Stimulated activated CD8-positive, alpha-beta memory T cell treated with anti-CD3 and anti-CD28 coated beads, Interleukin-2, amount 100 ng/mL, for 1 hour (primary cell): ENCODE measurements at regions not wholly inside any gene's neighbourhood (a gene's known extent, or its start where the extent isn't known, plus 50 kb on each side); places are given as distances from the start of the nearest gene placed in this dataset.
"Not testable (repeated sequence)": the region's sequence is repeated elsewhere in the genome, so short reads cannot be mapped to it uniquely, and the experiment has no call there.

ENCODE experiments used
- DNase-seq, 2 donors: peaks; one replicate each; pipeline ENCODE4 v3.0.0-alpha.2; 2020; ENCODE audit warnings: low read depth in 2 of 2

DNA sequence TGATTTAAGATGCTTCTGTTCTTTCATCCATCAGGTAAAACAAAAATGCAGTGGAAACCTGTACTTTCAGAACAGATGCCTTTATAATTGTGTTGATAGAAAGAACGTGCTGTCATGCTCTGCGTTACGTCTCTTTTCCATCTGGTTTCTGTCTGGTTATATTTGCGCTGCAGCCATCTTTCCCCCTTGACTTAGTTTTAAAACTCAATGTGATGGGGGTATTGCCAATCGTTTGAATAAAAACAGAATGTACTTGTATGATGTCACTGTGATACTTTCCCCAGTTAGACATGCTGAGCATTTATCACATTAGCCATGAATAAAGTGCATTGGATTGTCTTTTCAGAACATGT lies 508.6 kb downstream of the ADCYAP1 start:
- DNase-seq = no peak

DNA sequence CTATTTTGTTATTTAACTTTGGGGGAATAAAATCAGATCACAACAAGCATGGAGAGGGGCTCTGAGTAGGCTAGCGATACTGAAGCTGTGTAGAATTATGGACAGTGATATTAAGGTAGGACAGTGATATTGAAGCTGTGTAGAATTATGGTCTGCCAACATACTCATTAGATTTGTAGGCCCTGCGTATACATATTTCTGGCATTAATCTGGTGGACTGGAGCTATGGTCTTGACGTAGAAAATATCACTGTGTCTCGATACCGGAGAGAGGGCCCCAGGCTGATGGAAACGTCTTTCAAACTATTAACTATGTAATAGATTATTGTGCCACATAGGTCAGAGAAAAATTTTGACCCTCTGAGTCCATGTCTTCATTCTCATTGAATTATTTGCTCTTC lies 511.4 kb downstream of the ADCYAP1 start:
- no peak for DNase-seq

DNA sequence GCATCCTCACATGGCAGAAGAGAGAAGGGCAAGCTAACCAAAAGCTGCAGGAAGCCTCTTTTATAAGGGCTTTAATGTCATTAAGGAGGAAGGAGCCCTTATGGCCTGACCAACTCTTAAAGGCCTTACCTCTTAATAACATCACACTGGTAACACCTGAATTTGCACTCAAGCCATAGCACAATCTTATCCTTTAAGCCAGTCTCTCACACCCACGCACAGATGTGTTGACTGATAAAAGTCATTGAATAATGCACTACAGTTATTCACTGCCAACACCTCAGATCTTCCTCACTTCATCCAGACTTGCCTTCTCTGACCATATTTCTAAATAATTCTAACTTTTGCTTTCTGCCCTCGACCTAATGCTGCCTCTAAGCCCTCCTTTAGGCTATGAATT lies 516.8 kb downstream of the ADCYAP1 start:
- DNase-seq = no peak

GRCh38 chr18:1422634-1423033 lies 518.0 kb downstream of the ADCYAP1 start:
- no peak for DNase-seq

DNA sequence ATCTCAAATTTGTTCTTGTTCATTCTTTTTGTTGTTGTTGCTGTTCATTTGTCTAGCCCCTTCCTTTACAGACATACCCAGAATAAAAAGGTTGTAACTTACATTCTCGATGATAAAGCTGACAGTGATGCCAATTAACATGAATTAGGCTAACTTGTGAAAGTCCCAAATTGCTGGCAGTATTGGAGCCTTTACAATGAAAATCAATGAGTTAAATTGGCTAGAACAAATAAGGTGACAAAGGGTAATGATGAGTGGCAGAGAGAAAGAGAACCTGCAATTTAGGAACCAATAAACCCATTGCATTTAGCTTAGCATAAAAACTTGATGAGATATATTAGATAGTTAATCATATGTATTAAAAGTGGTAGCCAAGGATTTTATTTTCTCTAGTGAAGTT lies 521.0 kb downstream of the ADCYAP1 start:
- DNase-seq = no peak

DNA sequence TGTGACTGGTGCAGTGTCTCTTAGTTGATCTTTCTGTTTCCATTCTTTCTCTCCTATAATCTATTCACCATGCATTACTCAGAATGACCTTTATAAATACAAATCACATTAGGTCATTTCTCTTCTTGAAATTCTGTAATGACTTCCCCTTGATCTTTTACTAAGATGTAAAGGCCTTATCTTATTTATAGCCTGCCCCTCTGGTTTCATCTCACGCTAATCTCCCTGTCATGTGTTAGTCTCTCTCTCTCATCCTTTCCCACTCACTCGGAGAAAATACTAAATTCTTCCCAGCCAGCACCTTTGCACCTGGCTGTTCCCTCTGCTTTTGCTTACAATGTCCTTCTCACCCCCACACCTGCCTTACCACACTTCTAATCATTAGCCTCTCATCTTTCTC lies 530.8 kb downstream of the ADCYAP1 start:
- DNase-seq = no peak

DNA sequence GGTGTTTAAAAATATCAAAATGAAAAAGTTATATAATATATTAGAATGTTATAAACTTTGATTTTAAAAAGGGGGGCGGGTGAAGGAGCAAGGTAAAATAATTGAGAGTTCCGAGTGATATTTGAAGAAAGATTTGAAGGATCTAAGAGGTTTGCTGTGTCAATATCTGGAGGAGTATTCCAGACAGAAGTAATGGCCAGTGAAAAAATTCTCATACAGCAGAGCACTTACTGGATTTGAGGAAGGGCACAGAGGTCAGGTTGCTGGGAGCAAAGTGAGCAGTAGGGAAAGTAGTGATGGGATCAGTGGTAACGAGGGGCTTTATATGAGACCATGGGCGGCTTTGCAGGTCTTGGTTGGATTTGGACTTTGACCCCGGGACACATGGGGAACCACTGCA lies 531.5 kb downstream of the ADCYAP1 start:
- no peak for DNase-seq

GRCh38 chr18:1438458-1438910 lies 533.8 kb downstream of the ADCYAP1 start:
- DNase-seq = no peak

DNA sequence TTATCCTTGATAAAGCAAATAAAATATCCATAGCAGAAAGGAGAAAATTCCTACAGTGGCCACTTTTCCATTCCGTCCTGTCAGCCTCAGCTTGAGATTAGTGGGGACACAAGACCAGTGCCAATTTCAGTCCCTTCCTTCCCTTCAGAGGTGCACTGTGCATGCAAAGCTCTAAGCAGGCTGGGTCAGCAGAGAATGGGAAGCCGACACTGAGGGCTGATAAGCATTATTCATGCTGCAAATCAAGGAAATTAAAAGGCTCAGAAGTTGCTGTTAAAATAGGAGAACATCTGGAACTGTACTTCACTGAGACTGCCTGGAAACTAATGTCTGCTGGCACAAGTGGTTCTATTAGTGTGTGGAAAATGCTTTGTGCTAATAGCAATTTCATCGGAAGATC lies 534.3 kb downstream of the ADCYAP1 start:
- no peak for DNase-seq

GRCh38 chr18:1444062-1444461 lies 539.4 kb downstream of the ADCYAP1 start:
- DNase-seq = not testable (repeated sequence)

GRCh38 chr18:1446765-1447164 lies 542.1 kb downstream of the ADCYAP1 start:
- DNase-seq = no peak

DNA sequence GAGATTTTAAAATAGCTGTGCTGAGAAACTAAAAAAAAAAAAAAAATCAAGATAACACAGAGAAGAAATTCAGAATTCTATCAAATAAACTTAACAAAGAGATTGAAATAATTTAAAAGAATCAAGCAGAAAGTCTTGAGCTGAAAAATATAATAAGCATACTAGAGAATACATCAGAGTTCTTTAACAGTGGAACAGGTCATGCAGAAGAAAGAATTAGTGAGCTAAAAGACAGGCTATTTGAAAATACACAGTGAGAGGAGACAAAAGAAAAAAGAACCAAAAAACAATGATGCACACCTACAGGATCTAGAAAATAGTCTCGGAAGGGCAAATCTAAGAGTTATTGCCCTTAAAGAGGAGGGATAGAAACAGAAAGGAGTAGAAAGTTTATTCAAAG lies 548.1 kb downstream of the ADCYAP1 start:
- DNase-seq = no peak

DNA sequence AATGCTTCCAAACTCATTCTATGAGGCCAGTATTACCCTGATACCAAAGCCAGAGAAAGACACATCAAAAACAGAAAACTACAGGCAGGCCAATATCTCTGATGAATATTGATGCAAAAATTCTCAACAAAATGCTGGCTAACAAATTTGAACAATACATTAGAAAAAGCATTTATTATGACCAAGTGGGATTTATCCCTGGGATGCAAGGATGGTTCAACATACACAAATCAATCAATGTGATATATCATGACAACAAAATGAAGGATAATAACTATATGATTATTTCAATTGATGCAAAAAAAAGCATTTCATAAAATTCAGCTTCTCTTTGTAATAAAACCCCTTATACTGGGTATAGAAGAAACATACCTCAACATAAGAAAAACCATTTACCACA lies 550.9 kb downstream of the ADCYAP1 start:
- no peak for DNase-seq

DNA sequence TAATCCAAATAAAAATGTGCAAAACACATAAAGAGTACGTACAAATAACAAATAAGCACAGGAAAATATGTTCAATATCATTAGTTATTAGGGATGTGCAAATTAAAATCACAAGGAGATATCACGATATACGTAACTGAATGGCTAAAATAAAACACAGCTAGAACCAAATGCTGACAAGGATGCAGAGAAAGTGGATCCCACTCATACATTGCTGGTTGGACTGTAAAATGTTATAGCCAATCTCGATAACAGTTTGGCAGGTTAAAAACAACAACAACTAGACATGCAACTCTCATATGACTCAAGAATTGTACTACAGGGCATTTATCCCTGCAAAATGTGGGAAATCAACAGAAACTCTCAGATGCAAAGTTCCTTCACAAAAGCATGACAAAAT lies 553.9 kb downstream of the ADCYAP1 start:
- no peak for DNase-seq

DNA sequence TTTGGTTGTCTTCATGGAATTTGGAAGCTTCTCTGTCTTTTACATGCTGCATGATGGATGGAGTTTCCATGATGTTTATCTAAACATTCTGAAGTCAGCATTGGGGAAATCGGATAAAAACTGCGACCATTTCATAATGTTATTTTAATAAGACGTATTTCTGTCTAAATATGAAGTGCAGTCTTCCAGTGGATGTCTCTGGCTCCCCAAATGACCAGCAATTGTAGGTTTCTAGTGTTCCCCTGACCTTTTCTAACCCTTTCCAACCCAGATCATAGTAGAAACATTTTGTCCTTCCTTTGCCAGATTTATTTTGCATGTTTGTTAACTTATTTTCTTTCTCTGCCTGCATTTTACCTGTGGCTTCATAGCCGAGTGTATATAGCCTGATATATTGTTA lies 559.3 kb downstream of the ADCYAP1 start:
- DNase-seq = no peak

- no peak for DNase-seq
These were observed 560.0 kb downstream of the ADCYAP1 start for GRCh38 chr18:1464444-1465217.

- no peak for DNase-seq
These were observed 561.4 kb downstream of the ADCYAP1 start for GRCh38 chr18:1466035-1466434.

GRCh38 chr18:1467461-1467964 lies 562.8 kb downstream of the ADCYAP1 start:
- DNase-seq = no peak

- no peak for DNase-seq
These were observed 563.9 kb downstream of the ADCYAP1 start for GRCh38 chr18:1468550-1468949.

DNA sequence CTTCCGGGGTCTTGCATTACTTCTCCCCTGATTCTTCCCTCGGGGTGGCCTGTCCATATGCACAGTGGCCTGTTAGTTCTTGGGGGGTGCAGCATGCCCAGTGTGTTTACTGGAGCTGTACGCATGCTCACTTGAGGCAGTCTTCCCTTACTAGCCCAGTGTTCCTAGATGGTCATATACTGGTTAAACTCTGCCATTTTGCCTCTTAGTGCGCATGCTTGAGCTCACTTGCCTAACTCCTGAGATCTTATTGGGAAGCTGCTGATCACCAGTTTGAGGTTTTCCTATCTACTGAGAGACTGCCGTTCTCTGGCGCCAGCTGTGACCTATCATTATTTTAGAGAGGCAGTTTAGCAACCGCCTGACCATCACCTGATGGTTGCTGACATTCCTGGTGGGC lies 571.2 kb downstream of the ADCYAP1 start:
- no peak for DNase-seq

- no peak for DNase-seq
These were observed 575.6 kb downstream of the ADCYAP1 start for GRCh38 chr18:1480309-1480708.

DNA sequence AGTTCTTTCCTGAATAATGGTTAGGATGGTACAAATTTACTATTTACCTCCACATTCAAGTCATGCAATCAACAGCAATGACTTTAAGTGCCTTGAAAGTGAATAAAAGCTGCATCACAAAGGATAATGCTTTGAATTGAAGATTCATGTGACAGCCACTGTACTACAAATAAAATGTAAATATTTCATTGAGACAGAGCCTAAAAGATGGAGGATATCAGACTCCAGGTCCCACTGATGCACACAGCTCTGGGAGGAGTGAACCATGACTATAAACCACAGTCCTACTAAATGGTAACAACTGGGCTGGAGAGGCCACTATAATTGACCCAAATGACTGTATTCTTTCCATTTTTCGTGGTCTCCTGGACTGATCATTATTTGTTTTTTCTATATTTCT lies 576.9 kb downstream of the ADCYAP1 start:
- no peak for DNase-seq

DNA sequence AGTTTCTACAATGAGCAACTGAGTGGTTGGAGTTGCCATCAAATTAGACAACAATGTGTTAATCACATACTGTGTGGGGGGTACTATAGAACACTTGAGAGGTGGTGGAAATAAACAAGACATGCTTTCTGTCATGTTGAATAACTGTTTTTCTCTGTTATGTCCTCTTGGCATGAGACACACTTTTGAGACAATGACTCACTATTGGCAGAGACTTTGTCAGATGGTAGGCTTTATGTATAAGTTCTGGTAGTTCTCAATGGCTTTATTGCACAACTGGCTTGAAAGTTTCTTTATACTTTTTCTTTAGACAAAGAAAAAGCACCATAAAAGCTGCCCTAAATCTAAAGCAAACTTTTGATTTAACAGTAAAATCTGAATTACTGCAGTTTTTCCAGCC lies 578.7 kb downstream of the ADCYAP1 start:
- no peak for DNase-seq

DNA sequence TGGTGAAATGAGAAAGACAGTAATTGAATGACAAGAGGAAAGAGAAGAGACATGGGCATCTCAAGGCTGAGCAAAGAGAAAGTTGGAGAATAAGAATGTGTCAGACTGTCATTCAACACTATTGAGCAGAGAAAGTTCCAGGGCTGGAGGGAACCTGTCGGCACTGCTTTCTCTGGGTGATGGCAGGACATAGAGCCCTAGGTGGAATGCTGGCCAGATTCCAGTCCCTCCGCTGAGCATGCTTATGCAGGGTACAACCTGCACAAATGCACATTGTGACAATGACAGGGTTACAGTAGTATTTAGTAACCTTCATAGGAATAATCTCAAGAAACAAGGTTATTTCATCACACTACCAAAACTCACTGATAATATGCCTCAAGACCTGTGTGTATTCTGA lies 582.8 kb downstream of the ADCYAP1 start:
- no peak for DNase-seq
